ENCODE measurements at regions not wholly inside any gene's neighbourhood (a gene's known extent, or its start where the extent isn't known, plus 50 kb on each side); places are given as distances from the start of the nearest gene placed in this dataset.

- in situ Hi-C loops (cut with MboI): no loop called here
- RAD21 ChIA-PET (ENCODE audit: unreplicated experiment): no interaction called here
- TF ChIP-seq MTA2 (IDR thresholded peaks at IDR 0.05; ENCODE audit: low read depth) (no peak), CTCF (IDR thresholded peaks at IDR 0.05 in 2 of 3, conservative IDR thresholded peaks at IDR 0.05 in 1 of 3; ENCODE audit: control insufficient read depth in 2 of 3, extremely low read depth in 1 of 3, insufficient read depth in 1 of 3, low read depth in 3 of 3, low read length in 3 of 3) (no peak), ZBTB33 (IDR thresholded peaks at IDR 0.05) (no peak), MYB (IDR thresholded peaks at IDR 0.05; ENCODE audit: borderline replicate concordance, low read depth, low read length) (no peak), BCLAF1 (IDR thresholded peaks at IDR 0.05) (no peak), MLLT1 (IDR thresholded peaks at IDR 0.05) (no peak), PRDM15 (CRISPR knock-in tag; IDR thresholded peaks at IDR 0.05) (no peak)
Measured at GRCh38 chr7:96772139-96772694, 62.6 kb upstream of the SEM1 start.

More at GRCh38 chr7:96772139-96772694, 62.6 kb upstream of the SEM1 start:
- BruUV-seq (replicated peaks): no TSS peak
- H3K4me2 ChIP-seq (ENCODE audit: control insufficient read depth, insufficient read depth): no peak overlapping the region
- H3K4me1 ChIP-seq (ENCODE audit: control insufficient read depth, insufficient read depth, low read length): no peaks in the 10 kb centered on the region
- ATAC-seq (no peak), DNase-seq (ENCODE audit: low read depth, low spot score) (no peak), FAIRE-seq (no peak)
- H2AFZ ChIP-seq (ENCODE audit: control insufficient read depth, low read depth, low read length): no peak overlapping the region
- no peaks in the 10 kb centered on the region for H3K36me3 ChIP-seq (ENCODE audit: control insufficient read depth in 2 of 2, insufficient read depth in 2 of 2, low read length in 1 of 2)
- no peaks in the 10 kb centered on the region for H3K9me3 ChIP-seq (replicated peaks; ENCODE audit: control insufficient read depth, insufficient read depth, low read length)
- ChIA-PET CTCF (no interaction called here), SMC1A (ENCODE audit: uncharacterized antibody, unreplicated experiment) (no interaction called here), POLR2A (no interaction called here)
- H3K4me3 ChIP-seq: no peak overlapping the region
- 16% methylated on average over 6 of the region's 6 CpGs for WGBS (ENCODE audit: insufficient coverage, insufficient replicate concordance, low lambda C conversion rate, missing lambda C conversion rate)
- H3K27ac ChIP-seq (ENCODE audit: control insufficient read depth, insufficient read depth): no peak overlapping the region
- H4K20me1 ChIP-seq (ENCODE audit: control insufficient read depth, insufficient read depth): no peaks in the 10 kb centered on the region
- no peaks in the 10 kb centered on the region; a peak in 1 of 4 replicates for H3K27me3 ChIP-seq (replicated peaks in 1 of 2; ENCODE audit: control insufficient read depth in 2 of 2, insufficient read depth in 2 of 2, low read length in 1 of 2)
- H3K79me2 ChIP-seq (ENCODE audit: control insufficient read depth, insufficient read depth, low read length): no peaks in the 10 kb centered on the region
- H3K9ac ChIP-seq (ENCODE audit: control insufficient read depth, insufficient read depth, low read length): no peak overlapping the region
- intact Hi-C loops (cut with micrococcal nuclease; ENCODE audit: unreplicated experiment): no loop called here

Measured in GM12878 (cell line).